ENCODE measurements at regions not wholly inside any gene's neighbourhood (a gene's known extent, or its start where the extent isn't known, plus 50 kb on each side); places are given as distances from the start of the nearest gene placed in this dataset.

- DNase-seq: no peak
Measured at GRCh38 chr13:105655046-105655445, 880.4 kb downstream of the EFNB2 start.

DNA sequence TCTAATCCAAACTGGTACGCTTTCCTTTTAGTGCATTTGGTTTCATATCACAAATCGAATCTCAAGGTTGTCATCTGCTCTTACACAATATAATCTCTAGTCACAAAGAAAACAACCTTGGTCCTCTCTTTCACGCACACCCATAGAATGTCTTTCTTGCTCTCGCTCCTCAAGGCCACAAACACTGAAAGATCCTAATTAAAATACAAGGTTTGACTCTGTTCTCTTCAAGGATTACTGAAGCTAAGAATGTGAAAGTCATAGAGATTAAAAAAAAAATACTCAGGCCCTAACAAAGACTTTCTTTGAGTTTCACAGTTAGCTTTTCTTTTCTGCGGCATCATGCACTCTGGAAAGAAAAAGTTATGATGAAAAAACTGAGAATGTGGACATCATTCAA lies 891.5 kb downstream of the EFNB2 start:
- no peak for DNase-seq

DNA sequence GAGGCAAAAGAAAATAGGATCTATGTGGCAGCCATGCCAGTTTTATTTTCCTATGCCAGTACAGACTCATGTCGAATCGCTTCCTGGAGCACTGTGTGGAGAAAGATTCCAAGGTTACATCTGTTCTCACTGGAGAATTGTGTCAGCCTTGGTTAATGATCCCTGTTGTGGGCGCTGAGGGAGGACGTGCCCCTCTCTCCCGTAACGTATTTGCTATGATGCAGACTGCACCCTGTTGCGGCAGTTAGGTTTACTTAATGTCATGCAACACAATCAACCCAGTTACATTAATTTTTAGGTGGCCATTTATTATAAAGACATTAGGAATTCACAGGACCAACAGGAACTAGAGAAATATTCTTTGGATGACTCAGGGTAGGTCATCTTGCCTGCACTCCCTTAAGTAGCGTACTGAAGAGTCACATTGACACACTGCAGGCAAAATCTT lies 892.9 kb downstream of the EFNB2 start:
- no peak for DNase-seq

DNA sequence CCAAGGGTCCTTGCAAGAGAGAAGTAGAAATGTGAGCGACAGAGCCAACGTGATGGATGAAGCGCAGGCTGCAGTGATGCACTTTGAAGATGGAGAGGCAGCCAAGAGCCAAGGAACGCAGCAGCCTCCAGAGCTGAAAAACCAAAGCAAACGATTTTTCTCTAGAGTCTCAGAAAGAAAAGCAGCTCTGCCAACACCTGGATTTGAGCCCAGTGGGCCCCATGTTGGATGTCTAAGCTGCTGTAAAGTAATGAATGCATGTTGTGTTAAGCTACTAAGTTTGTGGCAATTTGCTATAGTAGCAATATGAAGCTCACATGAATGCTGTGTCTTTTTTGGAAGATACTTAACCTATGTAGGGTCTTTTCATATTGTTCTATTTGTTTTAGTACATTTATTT lies 894.3 kb downstream of the EFNB2 start:
- DNase-seq: no peak

GRCh38 chr13:105638426-105638825 lies 897.0 kb downstream of the EFNB2 start:
- DNase-seq: no peak

- DNase-seq: no peak
Measured at GRCh38 chr13:105634059-105634458, 901.4 kb downstream of the EFNB2 start.

GRCh38 chr13:105630431-105630830 lies 905.0 kb downstream of the EFNB2 start:
- no peak for DNase-seq

DNA sequence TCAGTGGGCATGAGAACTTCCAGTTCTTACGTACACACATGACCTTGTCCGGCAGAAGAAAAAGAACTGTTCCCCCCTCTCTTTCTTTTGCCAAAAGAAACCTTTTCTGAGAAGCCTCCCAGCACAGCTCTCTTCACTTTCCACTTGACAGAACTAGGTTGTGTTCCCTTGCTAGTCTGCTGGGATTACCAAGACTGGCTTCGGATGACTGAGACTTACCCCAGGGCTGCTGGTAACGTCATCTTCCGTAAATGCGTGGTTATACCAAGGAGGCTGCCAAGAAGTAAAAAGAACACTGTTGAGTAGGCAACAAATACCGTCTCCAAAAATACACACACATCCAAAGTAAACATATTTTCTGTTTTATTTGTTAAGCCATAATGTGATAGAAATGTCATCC lies 908.2 kb downstream of the EFNB2 start:
- no peak for DNase-seq

DNA sequence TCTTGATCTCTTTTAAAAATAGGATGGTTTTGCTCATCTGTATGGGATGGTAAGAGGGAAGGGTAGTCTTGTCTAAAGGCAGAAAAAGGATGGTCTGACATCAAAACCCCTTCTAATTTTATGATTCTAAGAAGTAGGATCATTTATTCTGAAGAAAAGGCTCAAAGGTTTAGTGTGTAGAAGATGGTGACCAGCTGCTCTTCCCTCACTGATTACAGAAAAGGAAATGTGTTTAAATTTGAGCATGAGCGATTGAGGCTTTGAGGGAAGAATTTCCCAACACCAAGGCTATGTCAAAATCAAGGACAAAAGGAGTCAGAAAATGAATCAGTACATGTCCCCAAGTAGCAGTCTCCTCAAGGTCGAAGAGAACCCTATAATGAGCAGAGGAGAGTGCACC lies 909.8 kb downstream of the EFNB2 start:
- no peak for DNase-seq

- DNase-seq: no peak
Measured at GRCh38 chr13:105616333-105617075, 919.0 kb downstream of the EFNB2 start.

DNA sequence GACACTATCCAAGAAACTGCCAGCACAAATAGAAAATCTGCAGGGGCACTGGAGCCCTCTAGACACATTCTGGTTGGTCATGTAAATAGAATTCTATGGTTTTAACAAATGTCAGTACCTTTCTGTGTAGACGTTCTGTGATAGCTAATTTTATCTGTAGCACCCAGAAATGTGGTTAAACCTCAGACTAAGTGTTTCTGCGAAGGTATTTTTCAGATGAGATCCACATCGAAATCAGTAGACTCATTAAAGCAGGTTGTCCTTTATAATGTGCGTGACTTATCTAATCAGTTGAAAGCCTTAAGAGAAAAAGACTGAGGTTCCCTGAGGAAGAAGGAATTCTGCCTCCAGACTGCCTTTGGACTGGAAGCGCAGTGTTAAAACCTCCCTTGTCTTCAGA lies 922.9 kb downstream of the EFNB2 start:
- no peak for DNase-seq

DNA sequence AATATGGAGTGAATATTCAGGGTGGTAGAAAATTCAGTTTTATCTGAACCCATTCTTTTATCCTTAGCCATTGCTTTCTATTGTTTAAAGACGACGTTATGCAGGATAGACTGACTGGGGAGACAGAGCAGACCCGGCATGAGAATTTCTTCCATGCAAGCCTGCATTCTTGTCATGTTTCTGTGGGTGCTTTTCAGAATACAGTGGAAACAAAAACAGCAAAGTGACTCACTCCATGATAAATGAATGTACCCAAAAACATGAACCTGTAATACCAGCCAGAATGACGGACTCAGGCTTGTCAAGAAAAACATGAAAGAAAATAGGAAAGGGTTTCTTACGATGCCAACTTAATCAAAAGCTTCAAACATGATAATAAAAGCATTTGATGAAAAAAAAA lies 924.0 kb downstream of the EFNB2 start:
- no peak for DNase-seq

GRCh38 chr13:105608104-105608503 lies 927.4 kb downstream of the EFNB2 start:
- no peak for DNase-seq

- DNase-seq: no peak
Measured at GRCh38 chr13:105607426-105607825, 928.0 kb downstream of the EFNB2 start.

GRCh38 chr13:105607016-105607415 lies 928.4 kb downstream of the EFNB2 start:
- DNase-seq: no peak

GRCh38 chr13:105602956-105603670 lies 932.3 kb downstream of the EFNB2 start:
- no peak for DNase-seq

GRCh38 chr13:105599477-105600037 lies 935.9 kb downstream of the EFNB2 start:
- no peak for DNase-seq

DNA sequence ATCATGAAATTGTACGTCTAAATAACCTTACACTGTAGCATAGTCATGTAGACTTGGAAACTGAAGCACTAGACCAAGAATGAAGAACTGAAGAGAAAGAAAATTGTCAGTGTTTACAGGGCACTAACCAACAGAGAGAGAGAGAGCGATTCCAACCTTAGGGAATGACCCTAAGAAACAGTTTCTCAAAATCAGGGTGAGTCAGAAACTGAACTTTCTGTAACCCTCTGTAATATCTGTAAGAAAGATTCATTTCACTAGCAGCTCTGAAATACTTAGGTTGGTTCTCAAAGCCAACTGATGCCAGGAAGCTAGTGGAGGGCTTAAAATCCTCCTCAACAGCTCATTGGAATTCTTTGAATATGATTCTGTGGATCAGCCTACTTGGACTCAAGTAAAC lies 936.9 kb downstream of the EFNB2 start:
- no peak for DNase-seq

DNA sequence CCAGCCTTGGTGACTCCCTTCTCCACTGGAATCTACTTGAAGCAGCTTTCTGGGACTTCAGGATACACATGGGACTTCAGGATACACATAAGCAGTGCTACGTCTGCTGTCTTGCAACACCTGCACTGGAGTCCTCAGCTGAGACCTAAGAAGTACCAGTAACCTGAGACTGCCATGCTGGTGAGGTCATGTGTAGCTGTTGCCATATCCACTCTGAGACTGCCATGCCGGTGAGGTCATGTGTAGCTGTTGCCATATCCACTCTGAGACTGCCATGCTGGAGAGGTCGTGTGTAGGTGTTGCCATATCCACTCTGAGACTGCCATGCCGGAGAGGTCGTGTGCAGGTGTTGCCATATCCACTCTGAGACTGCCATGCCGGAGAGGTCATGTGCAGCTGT lies 937.9 kb downstream of the EFNB2 start:
- DNase-seq: no peak

DNA sequence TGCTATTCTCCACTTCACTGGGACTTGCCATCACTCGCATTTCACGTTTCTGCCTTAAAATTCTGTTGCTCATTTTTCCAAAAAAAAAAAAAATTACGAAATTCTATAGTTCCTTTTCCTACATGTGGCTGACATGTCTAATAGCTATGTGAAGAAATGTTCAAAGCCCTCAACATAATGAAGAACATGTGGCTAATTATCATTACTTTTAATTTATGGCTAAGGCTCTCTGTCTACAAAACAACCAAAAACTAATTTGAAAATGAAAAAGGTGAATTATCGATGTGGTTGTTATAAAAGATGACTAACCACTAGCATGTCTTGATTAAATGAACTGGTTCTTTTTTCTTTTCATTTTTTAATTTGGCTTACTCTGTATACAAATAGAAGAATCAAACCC lies 940.0 kb downstream of the EFNB2 start:
- no peak for DNase-seq

DNA sequence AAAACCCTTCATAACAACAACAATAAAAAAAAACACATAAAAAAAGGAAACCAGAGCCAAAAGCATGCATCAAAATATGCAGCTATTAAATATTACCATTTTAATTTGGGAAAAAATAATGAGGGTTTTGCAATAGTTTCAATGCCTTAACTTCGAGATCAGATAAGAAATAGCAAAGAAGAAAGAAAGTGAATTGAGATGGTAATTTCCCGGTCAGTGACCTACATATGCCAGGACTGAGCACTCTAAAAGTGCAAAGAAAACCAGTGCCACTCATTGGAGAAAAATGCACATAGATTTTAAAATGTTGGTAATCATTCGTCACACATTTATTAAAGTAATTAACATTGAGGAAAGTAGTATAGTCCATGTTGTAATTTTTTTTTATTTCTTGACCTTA lies 944.2 kb downstream of the EFNB2 start:
- no peak for DNase-seq

GRCh38 chr13:105587786-105588185 lies 947.7 kb downstream of the EFNB2 start:
- DNase-seq: no peak

DNA sequence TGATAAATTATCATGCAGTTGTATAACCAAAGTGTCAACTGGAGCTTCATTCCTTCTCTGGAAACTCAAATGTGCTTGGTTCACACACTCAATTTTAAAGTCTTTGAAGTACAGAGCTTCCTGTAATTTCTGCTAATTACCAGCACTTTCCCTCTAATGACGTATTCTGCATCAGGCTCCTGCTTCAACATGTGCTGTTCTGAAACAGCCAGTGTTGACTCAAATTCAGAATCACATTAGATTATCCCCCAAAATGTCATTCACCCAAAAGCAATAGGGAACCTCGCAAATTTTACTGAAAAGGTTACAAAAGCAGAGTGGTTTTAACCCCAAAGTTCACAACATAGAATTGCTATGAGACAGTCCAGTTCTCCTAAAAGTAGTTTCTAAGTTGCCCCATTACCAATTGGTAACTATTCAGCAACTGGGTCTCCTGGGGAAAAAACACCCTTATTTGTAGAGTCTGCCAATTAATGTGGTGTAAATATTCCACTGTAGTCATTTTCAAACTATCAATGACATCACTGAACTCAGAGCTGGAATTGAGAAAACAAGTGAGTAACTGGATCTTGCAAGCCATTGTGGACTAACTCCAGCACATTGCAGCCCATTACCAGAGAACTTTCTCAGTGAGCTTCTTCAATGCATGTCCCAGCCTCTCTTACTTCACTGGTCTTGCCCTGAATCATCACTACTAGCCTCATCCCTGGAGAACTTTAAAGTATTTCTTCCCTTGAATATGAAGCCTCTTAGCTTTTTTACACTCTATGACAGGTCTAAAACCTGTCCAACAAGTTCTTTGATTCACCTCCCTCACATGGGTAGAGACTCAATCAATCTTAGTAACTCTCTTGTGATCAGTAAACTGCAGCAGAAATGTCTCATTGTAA lies 955.4 kb downstream of the EFNB2 start:
- no peak for DNase-seq

All from stimulated activated naive CD4-positive, alpha-beta T cell (primary cell).